HEK293T (cell line): ENCODE measurements at regions not wholly inside any gene's neighbourhood (a gene's known extent, or its start where the extent isn't known, plus 50 kb on each side); places are given as distances from the start of the nearest gene placed in this dataset.

Experiments used
- ARNT ChIP-seq: fragments of 450-650 bp; IDR thresholded peaks from 2 replicates; pipeline ENCODE4 v1.6.1; 2017; ENCODE audit warnings: mild to moderate bottlenecking
- ELF4 ChIP-seq: fragments of 450-650 bp; IDR thresholded peaks from 2 replicates; pipeline ENCODE4 v1.6.1; 2017; ENCODE audit warnings: antibody characterized with exemption
- FOXA1 ChIP-seq: fragments of 450-650 bp; IDR thresholded peaks from 2 replicates; pipeline ENCODE4 v1.6.1; 2016; ENCODE audit warnings: mild to moderate bottlenecking
- FOXK2 ChIP-seq: fragments of 450-650 bp; IDR thresholded peaks from 2 replicates; pipeline ENCODE4 v1.6.1; 2016; ENCODE audit warnings: mild to moderate bottlenecking
- FOXM1 ChIP-seq: fragments of 450-650 bp; IDR thresholded peaks from 2 replicates; pipeline ENCODE4 v1.6.1; 2017; ENCODE audit warnings: mild to moderate bottlenecking, borderline replicate concordance
- SP1 ChIP-seq: fragments of 450-650 bp; IDR thresholded peaks from 2 replicates; pipeline ENCODE4 v1.6.1; 2017

- TF ChIP-seq FOXM1 (no peak), FOXA1 (no peak), ARNT (no peak), ELF4 (no peak), SP1 (no peak), FOXK2 (no peak)
Observed at GRCh38 chr18:7470101-7470500, 97.0 kb upstream of the PTPRM start.
